Astrocyte (in vitro differentiated cells and primary cell): ENCODE measurements at regions not wholly inside any gene's neighbourhood (a gene's known extent, or its start where the extent isn't known, plus 50 kb on each side); places are given as distances from the start of the nearest gene placed in this dataset.

Experiments
- DNase-seq: peaks from one replicate; pipeline ENCODE4 v3.0.0-alpha.2; 2010; ENCODE audit warnings: low read depth
- FAIRE-seq: peaks from 2 replicates; lab custom pipeline; 2011; peaks lifted over from hg19 to GRCh38; lab: Jason Lieb, UNC
- H2AFZ ChIP-seq: 2 replicates; pipeline ENCODE4 v1.6.0; 2012; ENCODE audit warnings: low read depth, low read length, inconsistent platforms
- H3K27ac ChIP-seq: 2 replicates; pipeline ENCODE4 v1.5.1; 2011; ENCODE audit warnings: low read depth, low read length, inconsistent platforms
- H3K27me3 ChIP-seq: 2 replicates; pipeline ENCODE4 v1.6.0; 2011; ENCODE audit warnings: low read length, inconsistent platforms; ENCODE audit not compliant: insufficient read depth
- H3K36me3 ChIP-seq: 2 replicates; pipeline ENCODE4 v1.5.1; 2011; ENCODE audit warnings: low read length, inconsistent platforms; ENCODE audit not compliant: insufficient read depth
- H3K4me1 ChIP-seq: 2 replicates; pipeline ENCODE4 v1.5.1; 2011; ENCODE audit warnings: low read length, inconsistent platforms; ENCODE audit not compliant: insufficient read depth
- H3K4me2 ChIP-seq: 2 replicates; pipeline ENCODE4 v1.6.0; 2012; ENCODE audit warnings: low read length, inconsistent platforms
- H3K4me3 ChIP-seq: 2 replicates; pipeline ENCODE4 v1.5.1; 2011; ENCODE audit warnings: low read depth, mild to moderate bottlenecking, low read length, inconsistent platforms; ENCODE audit not compliant: insufficient read depth
- H3K79me2 ChIP-seq: 2 replicates; pipeline ENCODE4 v1.6.0; 2012; ENCODE audit warnings: mild to moderate bottlenecking, low read length, inconsistent platforms; ENCODE audit not compliant: insufficient read depth
- H3K9ac ChIP-seq: 2 replicates; pipeline ENCODE4 v1.6.0; 2012; ENCODE audit warnings: mild to moderate bottlenecking, low read length, inconsistent platforms
- H3K9me3 ChIP-seq: 2 replicates; pipeline ENCODE4 v1.5.1; 2012; ENCODE audit warnings: low read depth, mild to moderate bottlenecking, low read length, inconsistent platforms; ENCODE audit not compliant: insufficient read depth
- H4K20me1 ChIP-seq: 2 replicates; pipeline ENCODE4 v1.6.0; 2012; ENCODE audit warnings: low read length, inconsistent platforms; ENCODE audit not compliant: insufficient read depth
- H3K27ac Mint-ChIP-seq: one replicate; pipeline ENCODE4 v1.8.0; 2021; ENCODE audit warnings: mild to moderate bottlenecking, mixed read lengths; ENCODE audit not compliant: unreplicated experiment
- H3K27me3 Mint-ChIP-seq: one replicate; pipeline ENCODE4 v1.8.0; 2021; ENCODE audit warnings: low read depth, mixed read lengths; ENCODE audit not compliant: unreplicated experiment
- H3K36me3 Mint-ChIP-seq: one replicate; pipeline ENCODE4 v1.8.0; 2021; ENCODE audit warnings: low read depth, mixed read lengths; ENCODE audit not compliant: unreplicated experiment
- H3K4me1 Mint-ChIP-seq: one replicate; pipeline ENCODE4 v1.8.0; 2021; ENCODE audit warnings: low read depth, mixed read lengths; ENCODE audit not compliant: unreplicated experiment
- H3K4me3 Mint-ChIP-seq: one replicate; pipeline ENCODE4 v1.8.0; 2021; ENCODE audit warnings: mild to moderate bottlenecking, moderate library complexity, mixed read lengths; ENCODE audit not compliant: unreplicated experiment
- H3K9me3 Mint-ChIP-seq: one replicate; pipeline ENCODE4 v1.8.0; 2021; ENCODE audit warnings: mild to moderate bottlenecking, mixed read lengths; ENCODE audit not compliant: unreplicated experiment
- EZH2 ChIP-seq: IDR thresholded peaks from 2 replicates; pipeline ENCODE4 v1.6.1; 2012; ENCODE audit warnings: mild to moderate bottlenecking, low read length, inconsistent platforms; ENCODE audit not compliant: insufficient read depth
- TF ChIP-seq, protein P1 (sequence below): IDR thresholded peaks from 2 replicates; pipeline ENCODE4 v1.5.1; 2011; ENCODE audit warnings: low read depth, mild to moderate bottlenecking, inconsistent platforms, low read length, moderate library complexity; ENCODE audit not compliant: insufficient read depth

DNA sequence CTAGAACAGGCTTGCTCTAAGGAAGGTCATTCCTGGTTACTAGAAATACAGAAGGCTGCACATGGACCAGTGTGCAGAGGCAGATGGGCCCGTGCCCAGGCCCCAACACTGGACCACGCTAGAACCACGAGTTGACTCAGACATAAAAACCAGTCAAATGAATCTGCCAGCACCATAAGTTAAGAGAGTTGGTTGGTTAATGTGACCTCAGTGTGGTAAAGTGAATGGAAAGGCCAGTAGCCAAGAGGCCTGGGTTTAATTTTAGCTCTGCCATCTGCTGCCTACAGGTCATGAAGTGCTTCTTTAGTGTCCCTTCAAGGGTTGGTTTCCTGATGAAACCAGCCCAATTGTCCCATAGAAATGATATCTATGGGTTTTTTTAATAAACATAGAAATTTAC, 329.6 kb upstream of the NRP1 start:
- TF ChIP-seq, protein P1, sequence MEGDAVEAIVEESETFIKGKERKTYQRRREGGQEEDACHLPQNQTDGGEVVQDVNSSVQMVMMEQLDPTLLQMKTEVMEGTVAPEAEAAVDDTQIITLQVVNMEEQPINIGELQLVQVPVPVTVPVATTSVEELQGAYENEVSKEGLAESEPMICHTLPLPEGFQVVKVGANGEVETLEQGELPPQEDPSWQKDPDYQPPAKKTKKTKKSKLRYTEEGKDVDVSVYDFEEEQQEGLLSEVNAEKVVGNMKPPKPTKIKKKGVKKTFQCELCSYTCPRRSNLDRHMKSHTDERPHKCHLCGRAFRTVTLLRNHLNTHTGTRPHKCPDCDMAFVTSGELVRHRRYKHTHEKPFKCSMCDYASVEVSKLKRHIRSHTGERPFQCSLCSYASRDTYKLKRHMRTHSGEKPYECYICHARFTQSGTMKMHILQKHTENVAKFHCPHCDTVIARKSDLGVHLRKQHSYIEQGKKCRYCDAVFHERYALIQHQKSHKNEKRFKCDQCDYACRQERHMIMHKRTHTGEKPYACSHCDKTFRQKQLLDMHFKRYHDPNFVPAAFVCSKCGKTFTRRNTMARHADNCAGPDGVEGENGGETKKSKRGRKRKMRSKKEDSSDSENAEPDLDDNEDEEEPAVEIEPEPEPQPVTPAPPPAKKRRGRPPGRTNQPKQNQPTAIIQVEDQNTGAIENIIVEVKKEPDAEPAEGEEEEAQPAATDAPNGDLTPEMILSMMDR: no peak
- no peak for TF ChIP-seq EZH2
- H3K27me3 Mint-ChIP-seq: peaks cover 12% of the 10 kb centered on the region
- H3K4me1 ChIP-seq: peaks cover 11% of the 10 kb centered on the region
- H2AFZ ChIP-seq: no peak overlapping the region
- no peaks in the 10 kb centered on the region for H3K36me3 ChIP-seq
- H3K27me3 ChIP-seq: no peaks in the 10 kb centered on the region
- H3K9ac ChIP-seq: no peak overlapping the region
- no peaks in the 10 kb centered on the region for H3K9me3 ChIP-seq
- H3K4me2 ChIP-seq: no peak overlapping the region
- no peak overlapping the region for H3K27ac ChIP-seq
- peaks cover 15% of the 10 kb centered on the region for H3K4me1 Mint-ChIP-seq
- FAIRE-seq (no peak), DNase-seq (no peak)
- no peak overlapping the region for H3K4me3 ChIP-seq
- no peaks in the 10 kb centered on the region for H3K9me3 Mint-ChIP-seq
- H3K36me3 Mint-ChIP-seq: no peaks in the 10 kb centered on the region
- no peak overlapping the region for H3K4me3 Mint-ChIP-seq
- H4K20me1 ChIP-seq: no peaks in the 10 kb centered on the region
- no peak overlapping the region for H3K27ac Mint-ChIP-seq
- H3K79me2 ChIP-seq: no peaks in the 10 kb centered on the region

DNA sequence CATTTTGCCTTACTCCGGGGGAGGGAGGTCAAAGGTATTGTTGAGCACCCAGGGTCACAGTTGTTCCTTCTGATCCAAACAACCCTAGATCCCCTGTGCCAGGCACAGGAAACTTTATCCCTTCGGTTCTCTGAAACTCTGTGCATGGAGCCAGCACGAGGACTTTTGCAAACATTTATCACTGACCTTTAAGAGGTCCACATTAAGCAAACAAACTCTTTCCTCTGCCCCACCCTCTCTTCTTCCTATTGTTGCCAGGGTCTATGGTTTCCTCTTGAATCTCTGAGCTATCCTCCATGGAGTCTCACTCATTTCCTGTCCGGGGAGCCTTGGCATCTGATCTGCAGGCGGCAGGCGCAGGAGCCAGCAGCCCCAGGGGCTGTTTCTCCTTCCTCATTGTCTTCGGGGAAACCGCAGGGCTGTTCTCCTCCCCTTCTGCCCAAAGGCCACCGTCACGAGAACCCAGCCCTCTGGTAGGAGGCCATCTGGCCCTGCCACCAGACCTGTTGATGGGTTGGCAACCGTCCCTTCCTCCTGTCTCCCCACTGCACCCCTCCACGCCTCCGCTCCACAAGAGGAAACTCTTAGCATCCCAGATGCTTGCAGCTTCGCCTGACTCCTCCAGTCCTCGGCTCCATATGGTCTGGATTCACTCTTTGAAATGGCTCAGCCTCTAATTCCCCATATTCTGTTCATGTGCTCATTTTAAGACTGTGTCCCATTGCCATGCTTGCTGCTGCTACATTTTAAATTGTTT, 327.3 kb upstream of the NRP1 start:
- no peaks in the 10 kb centered on the region for H4K20me1 ChIP-seq
- H3K4me3 ChIP-seq: peak overlapping the region; percentile 20
- H3K36me3 Mint-ChIP-seq: no peaks in the 10 kb centered on the region
- H3K27ac ChIP-seq: no peak overlapping the region
- no peak overlapping the region for H3K4me3 Mint-ChIP-seq
- no peaks in the 10 kb centered on the region for H3K36me3 ChIP-seq
- peak overlapping the region; percentile 76 for H2AFZ ChIP-seq
- H3K27me3 ChIP-seq: no peaks in the 10 kb centered on the region
- TF ChIP-seq EZH2: no peak
- TF ChIP-seq, protein P1: no peak
- H3K4me2 ChIP-seq: peak overlapping the region; percentile 75
- peaks cover 11% of the 10 kb centered on the region for H3K4me1 ChIP-seq
- H3K79me2 ChIP-seq: no peaks in the 10 kb centered on the region
- H3K27me3 Mint-ChIP-seq: peaks cover 12% of the 10 kb centered on the region
- FAIRE-seq (peak; percentile 29), DNase-seq (peak; percentile 75)
- no peaks in the 10 kb centered on the region for H3K9me3 ChIP-seq
- no peak overlapping the region for H3K9ac ChIP-seq
- H3K4me1 Mint-ChIP-seq: peaks cover 7% of the 10 kb centered on the region
- H3K27ac Mint-ChIP-seq: no peak overlapping the region
- no peaks in the 10 kb centered on the region for H3K9me3 Mint-ChIP-seq

DNA sequence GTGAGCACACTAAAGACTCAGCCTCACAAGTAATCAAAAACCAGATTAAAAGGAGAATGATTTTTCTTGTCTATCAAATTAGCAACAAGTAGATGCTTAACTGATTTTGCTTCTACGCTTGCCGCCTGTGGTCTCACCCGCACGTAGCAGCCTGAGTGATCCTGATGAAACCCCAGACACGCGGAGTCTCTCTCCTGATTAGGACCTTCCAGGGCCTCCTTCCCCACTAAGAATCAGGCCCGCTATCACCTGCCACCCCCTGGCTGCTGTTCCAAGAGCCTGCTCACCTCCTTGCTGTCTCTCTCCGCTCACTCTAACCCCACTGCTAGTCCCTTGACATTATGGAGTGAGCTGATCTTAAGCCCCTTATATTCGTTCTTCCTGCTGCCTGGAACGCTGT, 325.9 kb upstream of the NRP1 start:
- H3K27me3 Mint-ChIP-seq: peaks cover 12% of the 10 kb centered on the region
- H3K4me1 ChIP-seq: peaks cover 11% of the 10 kb centered on the region
- H3K27ac ChIP-seq: no peak overlapping the region
- FAIRE-seq: no peak
- peaks cover 5% of the 10 kb centered on the region for H3K4me1 Mint-ChIP-seq
- no peaks in the 10 kb centered on the region for H3K9me3 Mint-ChIP-seq
- H3K27me3 ChIP-seq: no peaks in the 10 kb centered on the region
- TF ChIP-seq, protein P1: no peak
- TF ChIP-seq EZH2: no peak
- H3K36me3 ChIP-seq: no peaks in the 10 kb centered on the region
- H3K9me3 ChIP-seq: no peaks in the 10 kb centered on the region
- H3K4me2 ChIP-seq: no peak overlapping the region
- H3K36me3 Mint-ChIP-seq: no peaks in the 10 kb centered on the region
- no peaks in the 10 kb centered on the region for H4K20me1 ChIP-seq
- H3K79me2 ChIP-seq: no peaks in the 10 kb centered on the region
- no peak overlapping the region for H3K4me3 Mint-ChIP-seq
- H3K9ac ChIP-seq: no peak overlapping the region
- DNase-seq: no peak
- no peak overlapping the region for H3K27ac Mint-ChIP-seq
- no peak overlapping the region for H2AFZ ChIP-seq
- H3K4me3 ChIP-seq: no peak overlapping the region
